GM18505 (cell line): ENCODE measurements at regions not wholly inside any gene's neighbourhood (a gene's known extent, or its start where the extent isn't known, plus 50 kb on each side); places are given as distances from the start of the nearest gene placed in this dataset.

Experiments used
- ATAC-seq: cut with Tn5 transposase; IDR thresholded peaks from one replicate; pipeline ENCODE4 v1.9.1; 2021; ENCODE audit not compliant: unreplicated experiment
- POLR2A ChIP-seq: IDR thresholded peaks from 4 replicates; pipeline ENCODE4 v1.6.1; 2011; ENCODE audit warnings: borderline replicate concordance; ENCODE audit not compliant: insufficient read depth, insufficient read length; ENCODE audit errors: extremely low read depth

- TF ChIP-seq POLR2A: no peak
- no peak for ATAC-seq
These were observed 491.8 kb upstream of the SEMA3A start for GRCh38 chr7:84686373-84686772.

GRCh38 chr7:84684836-84685480, 490.4 kb upstream of the SEMA3A start:
- ATAC-seq: no peak
- no peak for TF ChIP-seq POLR2A

- TF ChIP-seq POLR2A: no peak
- no peak for ATAC-seq
These were observed 488.0 kb upstream of the SEMA3A start for GRCh38 chr7:84682543-84682942.

GRCh38 chr7:84678841-84679240, 484.3 kb upstream of the SEMA3A start:
- no peak for ATAC-seq
- no peak for TF ChIP-seq POLR2A

GRCh38 chr7:84677117-84677732, 482.6 kb upstream of the SEMA3A start:
- no peak for TF ChIP-seq POLR2A
- no peak for ATAC-seq

GRCh38 chr7:84675633-84676034, 481.0 kb upstream of the SEMA3A start:
- no peak for ATAC-seq
- TF ChIP-seq POLR2A: no peak

GRCh38 chr7:84674236-84674913, 479.8 kb upstream of the SEMA3A start:
- no peak for ATAC-seq
- no peak for TF ChIP-seq POLR2A

- ATAC-seq: no peak
- no peak for TF ChIP-seq POLR2A
These were observed 474.7 kb upstream of the SEMA3A start for GRCh38 chr7:84669177-84669732.

- no peak for TF ChIP-seq POLR2A
- ATAC-seq: no peak
These were observed 473.5 kb upstream of the SEMA3A start for GRCh38 chr7:84668116-84668515.

GRCh38 chr7:84666651-84667050, 472.1 kb upstream of the SEMA3A start:
- no peak for TF ChIP-seq POLR2A
- ATAC-seq: no peak

GRCh38 chr7:84665339-84665738, 470.8 kb upstream of the SEMA3A start:
- TF ChIP-seq POLR2A: no peak

GRCh38 chr7:84664626-84665025, 470.0 kb upstream of the SEMA3A start:
- ATAC-seq: no peak

More at GRCh38 chr7:84665339-84665738, 470.8 kb upstream of the SEMA3A start:
- ATAC-seq: no peak

GRCh38 chr7:84663224-84663623, 468.6 kb upstream of the SEMA3A start:
- no peak for ATAC-seq
- TF ChIP-seq POLR2A: no peak

More at GRCh38 chr7:84664626-84665025, 470.0 kb upstream of the SEMA3A start:
- no peak for TF ChIP-seq POLR2A

GRCh38 chr7:84658286-84658685, 463.7 kb upstream of the SEMA3A start:
- ATAC-seq: no peak
- TF ChIP-seq POLR2A: no peak
